HG02884 (cell line): ENCODE measurements at regions not wholly inside any gene's neighbourhood (a gene's known extent, or its start where the extent isn't known, plus 50 kb on each side); places are given as distances from the start of the nearest gene placed in this dataset.

Experiments used
- ATAC-seq: cut with Tn5 transposase; IDR thresholded peaks from one replicate; pipeline ENCODE4 v1.9.1; 2021; ENCODE audit warnings: mild to moderate bottlenecking, moderate library complexity; ENCODE audit not compliant: unreplicated experiment

- ATAC-seq, result no peak
These were observed 456.1 kb downstream of the AJAP1 start for GRCh38 chr1:5110508-5110907.

GRCh38 chr1:5109633-5110032, 455.2 kb downstream of the AJAP1 start:
- ATAC-seq, result no peak

GRCh38 chr1:5108740-5109139, 454.3 kb downstream of the AJAP1 start:
- no peak for ATAC-seq

- no peak for ATAC-seq
These were observed 451.3 kb downstream of the AJAP1 start for GRCh38 chr1:5105744-5106143.

- no peak for ATAC-seq
These were observed 445.1 kb downstream of the AJAP1 start for GRCh38 chr1:5099558-5099957.

- no peak for ATAC-seq
These were observed 444.6 kb downstream of the AJAP1 start for GRCh38 chr1:5098981-5099385.

GRCh38 chr1:5093042-5093441, 438.6 kb downstream of the AJAP1 start:
- no peak for ATAC-seq

- no peak for ATAC-seq
These were observed 430.3 kb downstream of the AJAP1 start for GRCh38 chr1:5084676-5085075.

GRCh38 chr1:5067246-5067645, 412.8 kb downstream of the AJAP1 start:
- ATAC-seq, result no peak

GRCh38 chr1:5053744-5054143, 399.3 kb downstream of the AJAP1 start:
- ATAC-seq, result no peak

GRCh38 chr1:5029136-5029535, 374.7 kb downstream of the AJAP1 start:
- ATAC-seq, result no peak

- ATAC-seq, result no peak
These were observed 357.8 kb downstream of the AJAP1 start for GRCh38 chr1:5012249-5012648.

- no peak for ATAC-seq
These were observed 356.2 kb downstream of the AJAP1 start for GRCh38 chr1:5010656-5011055.

GRCh38 chr1:5010236-5010635, 355.8 kb downstream of the AJAP1 start:
- ATAC-seq, result no peak

- ATAC-seq, result no peak
These were observed 355.1 kb downstream of the AJAP1 start for GRCh38 chr1:5009376-5010065.

- ATAC-seq, result no peak
These were observed 350.8 kb downstream of the AJAP1 start for GRCh38 chr1:5005171-5005570.

- no peak for ATAC-seq
These were observed 348.3 kb downstream of the AJAP1 start for GRCh38 chr1:5002676-5003075.

- ATAC-seq, result no peak
These were observed 347.1 kb downstream of the AJAP1 start for GRCh38 chr1:5001466-5001865.

- no peak for ATAC-seq
These were observed 331.9 kb downstream of the AJAP1 start for GRCh38 chr1:4986306-4986705.

- no peak for ATAC-seq
These were observed 330.4 kb downstream of the AJAP1 start for GRCh38 chr1:4984841-4985240.

GRCh38 chr1:4980211-4980610, 325.8 kb downstream of the AJAP1 start:
- no peak for ATAC-seq

- ATAC-seq, result no peak
These were observed 324.4 kb downstream of the AJAP1 start for GRCh38 chr1:4978660-4979390.

GRCh38 chr1:4977701-4978100, 323.3 kb downstream of the AJAP1 start:
- no peak for ATAC-seq
